Embryonic facial prominence (tissue), 1 donor: ENCODE measurements at regions not wholly inside any gene's neighbourhood (a gene's known extent, or its start where the extent isn't known, plus 50 kb on each side); places are given as distances from the start of the nearest gene placed in this dataset.

Source experiments
- DNase-seq: peaks from one replicate; pipeline ENCODE4 v3.0.0-alpha.2; 2016; ENCODE audit errors: extremely low spot score

DNA sequence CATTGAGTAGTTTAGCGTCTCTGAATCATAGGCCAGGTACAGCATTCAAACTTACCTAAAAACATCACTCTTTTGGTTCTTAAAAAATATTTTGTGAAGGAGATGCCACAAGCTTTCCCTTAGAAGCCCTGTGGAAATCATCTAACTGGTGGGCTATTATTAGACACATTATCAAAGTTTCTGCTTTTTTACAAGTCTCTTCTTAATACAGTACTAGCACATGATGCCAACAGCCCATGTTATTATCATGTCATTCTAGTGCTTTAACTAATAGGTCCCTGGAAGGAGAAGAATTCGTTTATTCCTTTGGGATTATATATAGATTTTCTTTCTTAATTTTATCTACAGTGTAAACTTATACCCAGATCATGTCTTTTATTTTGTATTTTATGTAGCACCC, 146.0 kb upstream of the PTPRK start:
- no peak for DNase-seq

DNA sequence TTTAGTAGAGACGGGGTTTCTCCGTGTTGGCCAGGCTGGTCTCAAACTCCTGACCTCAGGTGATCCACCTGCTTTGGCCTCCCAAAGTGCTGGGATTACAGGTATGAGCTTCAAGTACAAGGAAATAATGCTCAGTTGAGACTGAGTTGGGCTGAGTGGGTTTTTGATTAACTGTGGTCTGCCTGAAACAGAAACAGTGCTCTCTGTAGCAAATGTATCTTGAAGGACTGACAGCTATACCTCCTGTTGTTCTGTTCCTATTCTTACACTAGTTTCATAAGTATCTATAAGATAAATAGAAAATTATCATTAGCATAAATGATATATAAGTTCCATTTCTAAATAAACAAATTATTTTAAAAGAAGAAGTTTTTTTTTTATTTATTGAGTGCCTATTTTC, 142.8 kb upstream of the PTPRK start:
- no peak for DNase-seq

DNA sequence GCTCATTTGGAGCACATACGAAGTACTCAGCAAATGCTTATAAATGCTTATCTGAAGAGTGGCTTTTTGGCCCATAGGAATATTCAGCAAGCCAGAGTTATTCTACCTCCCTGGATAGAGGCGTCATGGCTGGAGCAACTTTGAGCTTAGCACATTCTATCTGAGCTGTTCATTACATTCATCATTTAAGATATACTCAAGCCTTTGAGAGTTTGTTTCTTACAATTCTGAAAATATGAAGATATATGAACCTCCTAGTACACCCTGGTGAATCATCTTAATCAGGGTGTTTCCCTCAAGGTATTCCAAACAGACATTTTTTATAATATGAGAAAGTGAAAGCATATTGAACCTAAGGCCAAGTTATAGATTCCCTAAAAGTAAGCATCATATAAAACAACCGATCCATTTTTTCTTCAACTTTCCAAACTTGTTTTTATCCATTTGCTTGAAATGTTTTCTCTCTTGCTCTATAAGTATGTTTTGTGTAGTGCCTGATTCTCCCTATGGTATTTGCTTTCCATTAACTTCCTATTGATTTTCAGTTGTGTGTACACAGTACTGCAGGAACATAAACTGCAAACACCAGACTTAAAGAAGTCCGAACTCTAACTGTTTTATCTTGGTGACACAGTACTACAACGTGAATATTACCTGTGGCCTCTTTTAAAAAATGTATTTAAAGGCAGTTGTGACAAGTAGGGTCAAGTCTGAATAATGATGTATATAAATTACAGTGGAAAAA, 139.7 kb upstream of the PTPRK start:
- no peak for DNase-seq

DNA sequence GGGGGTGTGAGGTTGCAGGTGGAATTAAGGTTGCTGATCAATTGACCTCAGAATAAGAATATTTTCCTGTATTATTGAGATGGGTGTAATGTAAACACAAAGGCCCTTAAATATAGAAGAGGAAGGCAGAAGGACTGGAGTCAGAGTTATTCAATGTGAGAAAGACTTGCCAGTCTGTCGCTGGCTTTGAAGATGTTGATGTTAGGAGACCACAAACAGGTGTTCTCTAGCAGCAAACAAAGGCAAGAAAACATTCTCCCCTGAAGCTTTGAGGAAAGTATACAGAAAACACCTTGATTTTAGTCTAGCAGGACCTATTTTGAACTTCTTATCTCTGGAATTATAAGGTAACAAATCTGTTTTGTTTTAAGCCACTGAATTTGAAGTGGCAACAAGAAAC, 138.9 kb upstream of the PTPRK start:
- no peak for DNase-seq

DNA sequence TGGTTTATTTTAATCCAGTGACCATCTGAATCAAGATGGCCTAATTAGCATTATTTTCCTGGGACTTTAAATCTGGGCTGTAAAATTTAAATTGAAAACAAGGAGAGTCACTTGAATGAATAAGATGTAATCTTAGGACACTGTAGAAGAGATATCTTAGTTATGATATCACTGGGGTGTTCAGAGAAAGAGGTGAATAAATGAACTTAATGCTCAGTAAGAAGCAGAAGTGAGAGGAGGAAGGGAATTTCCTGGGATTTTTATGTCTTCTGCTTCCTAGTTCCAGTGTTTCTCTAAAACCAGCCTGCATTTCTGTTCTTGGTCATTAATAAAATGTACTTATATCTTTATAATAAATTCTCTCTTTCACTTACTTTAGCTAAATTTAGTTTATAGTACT, 136.8 kb upstream of the PTPRK start:
- no peak for DNase-seq

DNA sequence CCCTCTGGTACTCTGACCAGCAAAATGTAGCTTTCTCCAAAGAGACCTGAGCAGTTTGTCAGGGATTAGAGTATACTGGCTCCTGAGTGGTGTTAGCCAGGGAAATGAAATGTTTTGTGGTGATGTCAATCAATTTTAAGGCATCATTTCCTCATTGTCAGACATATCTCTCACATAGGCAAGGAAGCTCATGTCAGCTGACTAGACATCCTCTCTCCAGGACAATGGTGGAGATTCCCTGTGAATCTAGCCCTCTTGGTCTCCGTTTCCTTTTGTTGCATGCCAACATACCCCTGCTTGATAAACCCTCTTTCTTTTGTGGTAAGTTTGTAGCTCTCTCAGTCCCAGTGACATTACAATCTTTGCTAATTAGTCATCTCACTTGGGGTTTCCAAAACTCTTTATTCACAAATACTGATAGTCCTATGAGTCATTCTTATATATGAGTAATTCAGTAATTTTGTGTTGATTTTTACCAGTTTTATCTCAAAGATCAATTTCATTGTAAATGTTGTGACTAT, 135.6 kb upstream of the PTPRK start:
- no peak for DNase-seq

DNA sequence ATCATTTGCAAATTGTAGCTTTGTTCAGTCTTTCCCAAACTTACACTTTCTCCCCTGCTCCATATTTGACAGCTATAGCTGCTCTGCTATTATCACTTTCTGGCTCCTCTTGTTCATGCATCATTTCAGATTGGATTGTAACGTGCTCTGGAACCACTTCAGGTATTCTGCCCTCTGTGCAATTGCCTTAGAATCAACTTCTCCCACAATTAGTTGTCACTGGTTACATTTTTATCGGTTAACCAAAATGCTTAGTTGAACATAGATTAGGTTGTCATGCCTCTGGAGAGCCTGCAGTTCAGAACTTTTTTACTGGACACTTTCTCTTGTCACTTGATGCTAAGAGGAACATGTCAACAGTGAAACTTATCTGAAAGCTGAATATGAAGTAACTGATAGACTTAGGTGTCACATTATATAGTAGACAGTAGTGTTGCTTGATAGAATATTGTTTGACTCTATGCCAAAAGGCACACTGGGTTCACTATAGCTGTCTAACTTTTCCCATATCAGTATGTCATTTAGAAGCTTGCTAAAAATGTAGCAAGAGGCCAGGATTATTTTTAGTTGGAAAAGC, 127.7 kb upstream of the PTPRK start:
- no peak for DNase-seq

DNA sequence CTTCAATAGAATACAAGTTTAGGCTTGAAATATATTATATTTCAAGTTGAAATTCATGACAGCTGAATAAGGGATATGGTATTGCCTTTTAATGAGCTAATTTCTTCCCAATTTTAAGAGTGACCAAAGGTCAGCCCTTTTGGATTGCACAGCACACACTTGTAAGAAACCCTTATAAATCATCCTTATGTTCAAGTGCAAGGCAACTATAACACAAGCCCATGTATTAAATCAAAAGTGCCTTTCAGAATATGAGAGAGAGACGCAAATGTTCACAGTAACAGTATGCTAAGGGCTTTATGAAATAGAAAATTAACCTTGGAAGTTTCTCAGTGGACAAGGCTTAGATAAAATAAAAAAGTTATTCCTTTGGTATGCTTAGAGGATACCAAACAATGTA, 121.7 kb upstream of the PTPRK start:
- no peak for DNase-seq

DNA sequence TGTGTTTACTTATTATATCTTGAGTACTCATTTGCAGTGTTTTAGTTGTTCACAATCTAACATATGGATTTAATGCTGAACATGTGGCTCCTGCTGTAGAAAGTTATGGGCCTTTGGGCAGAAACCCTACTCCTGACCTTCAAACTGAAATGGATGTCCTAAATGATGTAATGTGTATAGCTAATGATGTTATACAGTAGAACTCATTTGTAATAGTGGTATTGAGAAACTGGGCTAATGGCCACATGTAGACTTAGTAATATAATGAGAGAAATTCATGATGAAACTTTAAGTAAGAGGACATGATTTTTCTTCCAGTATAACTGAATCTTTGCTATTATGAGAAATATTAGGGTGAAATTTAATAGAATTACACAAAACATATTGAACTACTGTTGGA, 121.3 kb upstream of the PTPRK start:
- DNase-seq = no peak

DNA sequence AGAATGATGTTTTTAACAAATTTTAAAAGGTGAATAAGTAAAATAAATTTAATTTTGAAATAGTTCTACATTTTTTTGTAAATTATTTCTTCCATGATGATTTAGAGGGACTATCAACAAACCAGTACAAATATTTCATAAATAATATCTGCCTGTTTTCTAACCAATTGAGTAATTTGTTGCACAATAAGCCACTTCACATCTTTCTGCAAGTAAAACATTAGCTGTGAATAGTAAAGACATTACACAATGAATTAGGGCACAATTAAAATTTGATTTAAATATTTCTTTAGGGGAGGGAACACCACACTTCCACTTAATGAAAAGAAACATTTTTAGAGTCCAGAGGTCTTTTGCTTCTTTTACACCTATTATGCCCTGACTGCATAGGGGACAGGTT, 118.4 kb upstream of the PTPRK start:
- no peak for DNase-seq

DNA sequence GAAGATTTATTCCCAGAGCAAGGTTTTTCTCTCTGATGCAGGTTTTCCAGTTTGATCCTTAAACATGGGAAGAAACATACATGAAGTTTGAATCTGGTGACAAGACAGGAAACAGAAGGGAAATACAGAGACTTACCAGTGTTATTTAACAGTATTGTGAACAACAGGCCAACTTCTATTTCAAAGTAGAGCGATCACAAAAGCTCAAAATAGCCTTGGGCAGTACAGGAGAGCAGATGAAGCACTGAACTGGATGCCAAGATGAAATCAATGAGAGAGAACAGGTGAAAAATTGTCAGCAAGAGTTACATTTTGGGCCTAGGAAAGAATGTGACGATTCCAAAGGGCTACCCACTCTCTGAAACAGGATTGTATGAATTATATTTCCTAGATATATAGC, 114.8 kb upstream of the PTPRK start:
- no peak for DNase-seq

DNA sequence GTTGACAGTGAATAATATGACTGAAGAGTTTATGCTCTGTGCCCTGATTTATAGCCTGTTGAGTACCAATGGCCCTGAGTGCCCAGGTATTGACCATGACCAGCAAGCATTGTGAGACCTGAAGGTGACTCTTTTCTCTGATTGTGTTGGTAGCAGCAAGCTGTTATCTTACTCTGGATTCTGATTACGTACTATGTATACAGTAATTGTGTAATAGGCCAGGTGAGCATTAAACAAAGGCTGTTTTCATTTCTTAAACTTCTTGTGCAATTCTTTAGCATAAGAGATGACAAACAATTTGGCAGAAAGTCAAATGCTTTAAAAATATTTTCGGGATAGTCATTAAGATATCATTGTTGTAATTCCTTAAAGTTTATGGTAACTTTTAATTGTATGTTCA, 111.7 kb upstream of the PTPRK start:
- no peak for DNase-seq

DNA sequence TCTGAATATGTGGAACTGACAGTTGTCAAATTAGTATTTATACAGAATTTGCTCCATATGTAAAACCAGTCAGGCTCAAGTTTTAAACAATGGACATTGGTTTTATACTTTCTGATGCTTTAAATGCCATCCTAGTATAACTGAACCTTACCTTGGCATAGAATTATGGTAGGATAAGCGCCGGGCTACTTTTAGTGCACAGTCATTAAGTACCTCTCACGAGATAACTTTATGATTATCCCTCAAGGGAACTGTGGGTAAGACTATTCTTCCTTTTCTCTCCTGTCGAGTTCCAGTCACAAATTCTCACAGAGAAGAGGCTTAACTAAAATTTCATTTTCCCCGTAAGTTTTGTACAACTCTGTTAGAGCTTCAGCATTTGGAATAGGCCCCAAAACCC, 110.6 kb upstream of the PTPRK start:
- DNase-seq = no peak

DNA sequence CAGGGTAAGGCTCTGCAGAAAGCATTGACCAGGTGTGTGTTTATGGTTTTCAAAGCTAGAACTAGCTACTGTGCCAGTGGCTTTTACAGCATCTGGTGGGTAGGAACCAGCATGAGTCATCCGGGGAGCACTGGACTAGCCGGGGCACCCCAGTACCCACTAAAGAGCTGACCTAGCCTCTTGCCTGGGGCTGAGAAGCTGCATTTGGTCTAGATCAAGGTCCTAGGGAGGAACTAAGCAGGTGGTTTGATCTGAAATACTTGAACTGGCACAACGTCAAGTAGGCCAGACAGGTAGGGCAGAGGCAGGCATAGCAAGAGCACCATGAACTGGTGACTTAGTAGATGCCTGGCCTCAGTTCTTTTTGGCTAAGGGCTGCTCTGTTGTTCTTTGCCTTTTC, 109.8 kb upstream of the PTPRK start:
- no peak for DNase-seq

DNA sequence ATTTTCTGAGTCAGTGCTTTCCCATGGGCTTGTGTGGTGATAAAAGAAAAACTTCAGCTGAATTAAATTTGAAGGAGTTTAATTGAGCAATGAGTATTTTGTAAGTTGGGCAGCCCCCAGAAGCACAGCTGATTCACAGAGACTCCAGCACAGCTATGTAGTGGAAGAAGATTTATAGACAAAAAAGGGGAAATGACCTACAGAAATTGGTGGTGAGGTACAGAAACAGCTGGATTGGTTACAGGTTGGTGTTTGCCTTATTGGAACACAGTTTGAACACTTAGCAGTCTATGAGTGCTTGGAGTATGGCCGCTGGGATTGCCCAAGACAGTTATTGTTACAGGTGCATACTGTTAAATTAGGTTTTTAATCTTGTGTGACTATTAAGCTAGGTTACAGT, 96.9 kb upstream of the PTPRK start:
- no peak for DNase-seq

DNA sequence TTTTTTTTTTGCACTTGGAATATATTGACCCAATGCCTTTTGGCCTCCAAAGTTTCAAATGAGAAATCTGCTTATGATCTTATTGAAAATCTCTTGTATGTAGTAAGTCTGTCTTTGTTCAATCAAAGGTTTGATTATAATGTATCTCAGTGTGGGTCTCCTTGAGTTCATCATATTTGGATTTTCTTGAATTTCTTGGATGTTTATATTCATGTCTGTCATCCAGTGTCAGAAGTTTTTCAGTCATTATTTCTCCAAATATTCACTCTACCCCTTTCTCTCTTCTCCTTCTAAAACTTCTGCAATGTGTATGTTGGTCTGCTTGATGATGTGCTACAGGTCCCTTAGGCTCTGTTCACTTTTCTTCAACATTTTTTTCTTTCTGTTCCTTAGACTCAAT, 95.9 kb upstream of the PTPRK start:
- no peak for DNase-seq

DNA sequence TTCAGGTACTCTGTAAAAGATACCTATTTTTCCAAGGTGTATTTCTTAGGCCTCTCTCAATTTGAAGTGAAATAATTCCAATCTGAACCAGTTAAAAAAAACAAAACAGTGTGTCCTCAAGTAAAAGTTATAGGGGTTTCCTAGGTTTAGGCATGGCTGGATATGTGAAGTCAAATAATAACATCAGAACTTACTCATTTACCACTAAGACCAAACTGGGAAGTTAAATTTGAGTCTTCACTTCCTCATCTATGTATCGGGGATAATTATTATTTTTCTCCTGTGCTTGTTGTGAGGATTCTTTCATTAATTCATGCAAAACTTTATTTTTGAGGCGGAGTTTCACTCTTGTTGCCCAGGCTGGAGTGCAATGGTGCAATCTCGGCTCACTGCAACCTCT, 86.2 kb upstream of the PTPRK start:
- no peak for DNase-seq

DNA sequence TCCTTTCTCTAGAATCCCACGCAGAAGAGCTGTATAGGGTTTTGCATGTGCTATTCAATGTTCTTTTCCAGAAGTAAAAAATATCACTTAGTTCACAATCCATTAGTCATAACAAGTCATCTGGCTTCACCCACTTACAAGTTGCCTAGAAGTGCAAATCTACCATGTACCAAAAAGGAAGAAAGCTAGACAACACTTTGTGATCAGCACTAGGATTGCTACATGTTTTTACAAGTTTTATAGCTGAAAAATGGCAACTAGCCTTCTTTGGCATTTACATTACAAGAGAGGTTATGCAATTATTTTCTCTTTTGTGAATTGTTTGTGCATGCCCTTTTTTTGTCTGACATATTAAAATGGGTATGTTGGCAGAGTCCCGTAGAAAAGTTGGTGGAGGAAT, 85.6 kb upstream of the PTPRK start:
- no peak for DNase-seq

DNA sequence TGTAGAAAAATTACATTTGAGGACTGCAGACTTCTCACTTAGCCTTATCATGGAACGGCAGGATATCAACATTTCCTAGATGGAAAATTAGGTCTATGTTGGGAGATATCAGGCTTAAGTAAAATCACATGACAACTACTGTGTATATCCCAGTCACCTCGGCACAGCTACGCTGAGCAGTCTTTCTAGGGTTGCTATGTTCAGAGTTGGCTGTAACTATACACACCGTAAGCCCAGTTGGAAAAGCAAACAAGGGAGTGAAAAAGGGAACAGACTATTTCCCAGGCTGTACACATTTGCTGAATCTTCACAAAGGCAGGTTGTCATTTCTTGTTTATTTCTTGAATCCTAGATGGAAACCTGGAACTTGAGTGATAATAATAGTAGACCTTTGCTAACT, 80.7 kb upstream of the PTPRK start:
- no peak for DNase-seq

DNA sequence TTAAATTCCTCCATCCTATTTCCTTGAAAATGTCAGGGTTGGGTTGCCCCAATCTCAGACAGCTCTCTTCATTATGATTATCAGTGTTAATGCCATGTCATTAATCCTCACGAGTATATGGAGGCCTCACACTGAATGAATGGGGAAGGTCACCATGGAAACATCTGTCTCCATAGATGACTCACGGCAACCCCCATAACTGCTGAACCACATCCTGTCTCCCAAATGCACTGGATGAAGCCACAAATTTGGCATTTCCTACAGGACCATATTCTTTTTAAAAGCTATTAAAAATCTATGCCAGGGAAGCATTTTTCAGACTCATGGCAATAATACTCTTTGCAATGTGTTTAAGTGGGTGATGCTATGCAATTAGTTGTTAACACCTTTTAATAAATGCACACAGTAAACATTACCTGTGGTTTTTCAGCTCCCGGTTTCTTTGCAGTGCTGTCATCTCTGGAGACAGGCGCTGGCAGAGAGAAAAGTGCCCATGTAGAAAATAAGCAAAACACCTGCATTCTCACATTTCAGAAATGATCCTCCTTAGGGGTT, 80.1 kb upstream of the PTPRK start:
- DNase-seq = peak; percentile 13

DNA sequence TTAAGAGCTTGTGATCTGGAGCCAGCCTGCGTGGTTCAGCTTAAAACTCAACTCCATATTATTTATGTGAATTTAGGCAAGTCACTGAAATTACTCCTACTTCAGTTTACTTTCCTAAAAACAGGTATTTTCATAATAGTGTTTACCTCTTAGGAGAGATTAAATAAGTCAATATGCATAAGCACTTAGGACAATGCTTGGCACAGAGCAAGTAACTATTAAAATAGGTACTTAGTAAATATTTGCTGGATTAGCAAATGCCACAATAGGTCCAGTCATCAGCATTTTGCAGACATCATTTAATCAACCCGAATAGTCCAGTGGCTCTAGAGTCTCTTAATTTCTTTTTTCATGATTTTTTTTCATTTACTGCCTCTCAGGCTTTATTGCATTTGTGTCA, 78.6 kb upstream of the PTPRK start:
- DNase-seq = no peak

DNA sequence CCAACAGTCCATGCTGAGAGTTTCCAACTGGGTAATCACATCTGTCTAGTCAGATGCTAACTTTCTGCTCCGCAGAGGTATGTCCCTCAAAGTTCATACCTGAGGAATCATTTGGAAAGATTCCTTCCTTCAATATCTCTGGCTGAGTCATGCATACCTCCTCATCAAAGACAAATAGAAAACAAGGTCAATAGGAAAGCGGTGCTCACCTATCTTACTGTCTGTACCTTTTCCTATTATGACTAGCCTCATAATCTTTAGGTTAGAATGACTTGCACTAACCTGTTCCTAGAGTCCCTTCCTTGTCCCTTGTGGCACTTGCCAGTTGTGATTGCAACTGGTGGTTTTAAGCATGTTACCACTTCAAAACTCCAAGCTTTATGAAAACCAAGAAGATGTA, 78.2 kb upstream of the PTPRK start:
- DNase-seq = no peak

DNA sequence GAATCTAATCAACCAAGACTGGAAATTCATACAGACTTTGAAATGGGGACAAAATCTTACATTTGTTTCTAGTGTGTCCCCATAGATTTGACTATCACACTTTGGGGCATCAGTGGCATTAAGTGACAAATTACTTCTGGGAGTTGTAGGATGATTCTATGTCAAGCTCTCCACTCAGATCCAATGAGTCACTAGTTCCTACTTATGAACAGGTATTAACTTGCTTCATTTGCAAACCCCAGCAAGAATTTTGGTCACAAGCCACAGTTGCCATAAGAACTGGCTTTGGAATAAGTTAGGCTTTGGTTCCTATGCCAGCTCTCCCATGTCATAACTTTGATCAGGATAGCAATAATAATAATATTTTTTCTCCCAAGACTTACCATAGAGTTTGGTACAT, 77.6 kb upstream of the PTPRK start:
- no peak for DNase-seq

DNA sequence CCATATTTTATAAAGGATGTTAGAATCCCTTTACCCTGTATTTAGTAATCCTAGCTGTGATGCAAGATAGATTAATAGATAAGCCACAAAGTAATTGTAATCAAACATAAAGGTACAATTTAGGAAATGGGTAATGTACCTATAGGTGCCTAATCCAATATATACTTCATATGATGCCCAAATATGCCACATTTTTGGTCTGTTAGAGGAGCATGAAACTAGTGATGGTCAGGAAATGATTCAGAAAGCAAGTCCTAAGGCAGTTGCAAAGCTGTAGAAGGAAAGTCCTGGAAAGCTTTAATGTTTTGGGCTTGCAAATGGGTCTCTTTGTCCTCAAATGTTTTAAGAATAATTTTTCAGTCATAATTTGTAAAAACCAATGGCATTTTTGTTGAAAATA, 76.6 kb upstream of the PTPRK start:
- DNase-seq = no peak
